ENCODE measurements at regions not wholly inside any gene's neighbourhood (a gene's known extent, or its start where the extent isn't known, plus 50 kb on each side); places are given as distances from the start of the nearest gene placed in this dataset.

GRCh38 chr1:64396817-64397216 lies 73.1 kb upstream of the CACHD1 start:
- no peaks in the 10 kb centered on the region for H3K36me3 ChIP-seq (ENCODE audit: control insufficient read depth in 1 of 2, insufficient read depth in 2 of 2, low read length in 2 of 2)
- H3K9me3 ChIP-seq (ENCODE audit: control insufficient read depth in 1 of 2, insufficient read depth in 1 of 2, low read depth in 1 of 2, low read length in 2 of 2): no peaks in the 10 kb centered on the region
- DNase-seq (ENCODE audit: low read depth, low spot score) (peak; percentile 26), ATAC-seq (peak; percentile 90)
- no peaks in the 10 kb centered on the region for H3K79me2 ChIP-seq (ENCODE audit: insufficient read depth, low read length)
- H3K9me2 ChIP-seq (ENCODE audit: insufficient read depth): no peaks in the 10 kb centered on the region
- H3K9ac ChIP-seq (ENCODE audit: low read length): no peak overlapping the region
- no peaks in the 10 kb centered on the region for H4K20me1 ChIP-seq (ENCODE audit: insufficient read depth)
- intact Hi-C loops (cut with micrococcal nuclease): no loop called here
- ChIA-PET CTCF (no interaction called here), RAD21 (ENCODE audit: low non-redundant PET in 1 of 2, low total read pairs in 2 of 2, uncharacterized antibody in 2 of 2, unreplicated experiment in 2 of 2) (no interaction called here), POLR2A (no interaction called here)
- H3K4me1 ChIP-seq (ENCODE audit: control insufficient read depth in 1 of 2, insufficient read depth in 2 of 2, low read length in 2 of 2): no peaks in the 10 kb centered on the region
- no peak overlapping the region for H3K27ac ChIP-seq (ENCODE audit: low read depth, low read length)
- no TSS peak for BruUV-seq (replicated peaks)
- peak; percentile 27; the same call in 1 of the 2 replicates for TF ChIP-seq RAD21 (IDR thresholded peaks at IDR 0.05; ENCODE audit: low read depth)
- peak in 2 of 3 experiments; percentile 26 to 44; a peak in 2 of 6 replicates for TF ChIP-seq CTCF (IDR thresholded peaks at IDR 0.05 in 2 of 3, conservative IDR thresholded peaks at IDR 0.05 in 1 of 3; ENCODE audit: borderline replicate concordance in 1 of 3, insufficient read depth in 1 of 3, low read depth in 2 of 3, low read length in 2 of 3)
- no peak for TF ChIP-seq JUND (IDR thresholded peaks at IDR 0.05)
- no peak overlapping the region for H3K4me3 ChIP-seq (replicated peaks in 1 of 2; ENCODE audit: low read depth in 1 of 2, low read length in 2 of 2)
- H3K4me2 ChIP-seq (ENCODE audit: low read length): no peak overlapping the region
- H3K27me3 ChIP-seq (ENCODE audit: insufficient read depth, low read length): no peaks in the 10 kb centered on the region
- H2AFZ ChIP-seq (ENCODE audit: low read depth, low read length, poor library complexity, severe bottlenecking): no peak overlapping the region

GRCh38 chr1:64397541-64397940 lies 72.4 kb upstream of the CACHD1 start:
- H3K27ac ChIP-seq (ENCODE audit: low read depth, low read length): no peak overlapping the region
- H3K79me2 ChIP-seq (ENCODE audit: insufficient read depth, low read length): no peaks in the 10 kb centered on the region
- H3K27me3 ChIP-seq (ENCODE audit: insufficient read depth, low read length): no peaks in the 10 kb centered on the region
- no TSS peak for BruUV-seq (replicated peaks)
- intact Hi-C loops (cut with micrococcal nuclease): no loop called here
- H3K9me3 ChIP-seq (ENCODE audit: control insufficient read depth in 1 of 2, insufficient read depth in 1 of 2, low read depth in 1 of 2, low read length in 2 of 2): no peaks in the 10 kb centered on the region
- DNase-seq (ENCODE audit: low read depth, low spot score) (no peak), ATAC-seq (no peak)
- H2AFZ ChIP-seq (ENCODE audit: low read depth, low read length, poor library complexity, severe bottlenecking): no peak overlapping the region
- H3K36me3 ChIP-seq (ENCODE audit: control insufficient read depth in 1 of 2, insufficient read depth in 2 of 2, low read length in 2 of 2): no peaks in the 10 kb centered on the region
- RAD21 ChIA-PET (ENCODE audit: low non-redundant PET in 1 of 2, low total read pairs in 2 of 2, uncharacterized antibody in 2 of 2, unreplicated experiment in 2 of 2): no interaction called here
- H3K4me2 ChIP-seq (ENCODE audit: low read length): no peak overlapping the region
- POLR2A ChIA-PET: no interaction called here
- CTCF ChIA-PET: no interaction called here
- H3K4me1 ChIP-seq (ENCODE audit: control insufficient read depth in 1 of 2, insufficient read depth in 2 of 2, low read length in 2 of 2): no peaks in the 10 kb centered on the region
- H3K9me2 ChIP-seq (ENCODE audit: insufficient read depth): no peaks in the 10 kb centered on the region
- no peak overlapping the region for H3K9ac ChIP-seq (ENCODE audit: low read length)
- no peak overlapping the region for H3K4me3 ChIP-seq (replicated peaks in 1 of 2; ENCODE audit: low read depth in 1 of 2, low read length in 2 of 2)
- no peaks in the 10 kb centered on the region for H4K20me1 ChIP-seq (ENCODE audit: insufficient read depth)
- TF ChIP-seq CEBPB (IDR thresholded peaks at IDR 0.05; ENCODE audit: low read depth) (no peak), RAD21 (IDR thresholded peaks at IDR 0.05; ENCODE audit: low read depth) (no peak), EZH2phosphoT487 (IDR thresholded peaks at IDR 0.05; ENCODE audit: borderline replicate concordance) (no peak), ELF1 (IDR thresholded peaks at IDR 0.05; ENCODE audit: borderline replicate concordance, low read depth) (no peak), CBX3 (IDR thresholded peaks at IDR 0.05; ENCODE audit: low read depth) (no peak), ZFX (IDR thresholded peaks at IDR 0.05) (no peak), ATF3 (IDR thresholded peaks at IDR 0.05) (no peak), REST (IDR thresholded peaks at IDR 0.05; ENCODE audit: low read depth) (no peak), YY1 (IDR thresholded peaks at IDR 0.05; ENCODE audit: extremely low read depth, insufficient replicate concordance, low read depth, low read length) (no peak), POLR2A (IDR thresholded peaks at IDR 0.05; ENCODE audit: borderline replicate concordance, extremely low read depth, insufficient read depth, insufficient read length) (no peak), EGR1 (IDR thresholded peaks at IDR 0.05; ENCODE audit: low read depth) (no peak), CTCF (IDR thresholded peaks at IDR 0.05 in 2 of 3, conservative IDR thresholded peaks at IDR 0.05 in 1 of 3; ENCODE audit: borderline replicate concordance in 1 of 3, insufficient read depth in 1 of 3, low read depth in 2 of 3, low read length in 2 of 3) (no peak), JUND (IDR thresholded peaks at IDR 0.05) (no peak)
